ENCODE measurements at regions not wholly inside any gene's neighbourhood (a gene's known extent, or its start where the extent isn't known, plus 50 kb on each side); places are given as distances from the start of the nearest gene placed in this dataset.

DNA sequence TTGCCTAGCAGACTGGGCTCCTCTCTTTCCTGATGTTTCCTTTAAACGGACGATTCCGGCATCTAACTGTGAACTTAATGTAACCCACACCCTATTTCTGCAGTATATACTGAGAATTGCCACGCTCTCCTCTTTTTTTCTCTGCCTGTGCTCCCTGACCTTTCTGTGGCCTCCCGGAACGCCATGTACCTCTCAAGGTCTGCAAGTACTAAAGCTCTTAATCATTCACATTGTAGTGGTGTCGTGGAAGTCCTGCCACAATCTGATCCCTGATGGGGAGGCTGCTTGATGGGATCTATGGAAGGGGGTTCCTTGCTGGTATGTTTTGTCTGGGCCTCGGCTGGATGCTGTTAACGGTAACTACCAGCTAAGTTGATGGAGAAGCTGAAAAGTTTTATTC, 302.9 kb upstream of the EPHA5 start:
- intact Hi-C loops (cut with micrococcal nuclease), result no loop called here

DNA sequence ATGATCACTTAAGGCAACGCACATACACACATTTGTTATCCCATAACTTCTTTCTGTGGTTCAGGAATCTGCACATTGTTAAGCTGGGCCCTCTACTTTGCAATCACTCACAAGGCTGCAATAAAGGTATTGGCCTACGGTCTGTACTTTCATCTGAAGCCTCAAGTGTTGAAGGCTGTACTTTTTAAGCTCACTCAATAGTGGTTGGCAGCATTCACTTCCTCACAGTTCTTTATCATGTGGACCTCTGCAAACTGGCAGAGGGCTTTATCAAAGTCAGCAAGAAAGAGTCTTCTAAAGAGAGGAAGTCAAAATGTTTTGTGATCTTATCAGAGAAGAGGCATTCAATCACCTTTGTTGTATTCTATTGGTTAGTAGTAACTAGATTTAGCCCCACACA, 301.4 kb upstream of the EPHA5 start:
- intact Hi-C loops (cut with micrococcal nuclease), result no loop called here

DNA sequence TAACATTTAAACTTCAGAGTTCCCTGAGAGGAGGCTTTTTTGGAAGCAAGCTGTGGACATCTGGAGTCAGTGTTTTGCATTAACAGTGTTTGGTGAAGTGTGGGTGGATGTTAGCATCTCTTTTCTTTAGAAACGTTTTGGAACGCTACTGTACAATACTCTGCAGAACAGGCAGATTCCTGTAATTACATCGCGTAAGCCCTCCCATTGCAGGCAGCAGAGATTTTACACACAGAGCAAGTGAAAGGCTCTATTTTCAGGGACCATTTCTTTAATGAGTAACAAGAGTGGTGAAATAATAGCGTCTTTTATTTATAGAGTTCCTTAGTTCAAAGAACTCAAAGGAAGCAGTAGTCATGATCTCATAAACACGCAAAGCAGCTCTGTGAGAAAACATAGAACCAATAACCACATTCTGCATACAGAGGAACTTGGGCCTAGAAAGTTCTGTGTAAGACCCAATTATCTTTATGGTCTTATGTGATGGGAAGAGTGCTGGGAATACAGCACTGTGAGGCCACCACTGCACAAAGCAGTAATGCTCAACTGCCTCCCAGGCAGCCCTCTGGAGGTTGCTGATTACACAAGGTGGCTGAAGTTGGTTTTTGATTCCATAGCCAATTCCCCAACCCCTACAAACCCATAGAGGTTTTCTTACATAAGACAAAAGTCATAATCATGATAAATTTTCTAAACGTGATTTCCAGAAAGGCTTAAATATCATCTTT, 298.7 kb upstream of the EPHA5 start:
- intact Hi-C loops (cut with micrococcal nuclease), result no loop called here

DNA sequence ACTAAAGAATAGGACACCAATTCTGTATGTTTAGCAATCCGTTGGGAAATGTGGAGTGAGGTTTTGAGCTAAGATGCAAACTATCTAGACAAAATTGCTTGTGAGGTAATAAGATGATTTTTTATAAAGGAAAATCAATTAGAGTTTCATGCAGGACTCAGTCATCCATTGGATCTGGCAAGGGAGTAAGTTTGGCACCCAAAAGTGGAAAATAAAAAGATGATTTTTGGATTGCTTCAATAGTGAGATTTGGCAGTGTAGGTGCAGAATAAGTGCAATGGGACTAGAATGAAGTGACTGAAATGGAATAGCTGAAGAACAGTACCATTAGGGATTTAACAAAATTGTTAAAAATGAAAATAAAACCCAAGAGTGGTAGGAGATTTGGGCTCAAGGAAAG, 290.5 kb upstream of the EPHA5 start:
- intact Hi-C loops (cut with micrococcal nuclease), result no loop called here

DNA sequence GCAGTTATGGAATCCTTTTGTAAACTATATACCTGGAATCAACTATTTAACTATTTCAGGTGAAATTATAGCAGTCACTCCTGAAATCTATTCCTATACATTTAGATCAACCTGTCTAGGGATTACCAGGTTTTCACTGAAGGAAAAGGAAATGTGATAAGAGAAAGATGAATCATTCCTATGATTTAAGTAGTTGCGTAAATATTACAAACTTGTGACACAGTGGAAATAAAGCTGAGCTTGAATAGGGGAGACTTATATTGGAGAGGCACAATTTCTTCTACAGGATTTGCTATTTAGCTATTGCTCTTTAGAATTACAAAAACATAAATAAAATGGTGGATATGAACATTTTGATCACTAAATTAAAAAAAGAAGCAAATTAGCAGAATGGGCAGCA, 284.1 kb upstream of the EPHA5 start:
- intact Hi-C loops (cut with micrococcal nuclease), result no loop called here

DNA sequence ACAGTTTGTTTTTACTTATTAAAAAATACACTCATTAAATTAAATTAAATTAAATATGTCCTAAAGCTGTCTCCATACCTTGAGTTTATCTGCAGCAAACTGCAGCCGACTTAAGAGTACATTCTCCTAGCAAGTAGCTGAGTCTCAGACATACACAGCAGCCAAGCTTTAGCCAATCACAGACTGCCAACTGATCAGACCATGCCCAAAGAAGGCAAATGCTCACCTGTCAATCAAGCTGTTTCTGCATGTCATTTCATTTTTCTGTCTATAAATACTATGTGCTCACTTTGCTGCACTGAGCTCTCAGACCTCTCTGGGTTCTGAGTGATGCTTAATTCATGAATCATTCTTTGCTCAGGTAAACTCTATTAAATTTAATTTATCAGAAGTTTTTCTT, 280.9 kb upstream of the EPHA5 start:
- intact Hi-C loops (cut with micrococcal nuclease), result no loop called here

DNA sequence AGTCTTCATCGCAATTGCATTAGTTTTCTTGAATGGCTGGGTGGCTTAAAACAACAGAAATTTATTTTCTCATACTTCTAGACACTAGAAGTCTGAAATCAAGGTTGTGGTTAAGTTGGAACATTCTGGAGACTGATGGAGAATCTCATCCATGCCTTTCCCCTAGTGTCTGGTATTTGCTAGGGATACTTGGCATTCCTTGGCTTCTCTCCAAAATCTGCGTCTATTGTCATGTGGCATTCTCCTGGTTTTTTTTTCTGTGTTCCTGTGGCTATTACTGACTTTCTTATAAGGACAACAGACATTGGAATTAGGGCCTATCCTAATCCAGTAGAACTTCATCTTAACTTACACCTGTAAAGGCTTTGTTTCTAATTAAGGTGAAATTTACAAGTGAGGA, 272.8 kb upstream of the EPHA5 start:
- intact Hi-C loops (cut with micrococcal nuclease), result no loop called here

DNA sequence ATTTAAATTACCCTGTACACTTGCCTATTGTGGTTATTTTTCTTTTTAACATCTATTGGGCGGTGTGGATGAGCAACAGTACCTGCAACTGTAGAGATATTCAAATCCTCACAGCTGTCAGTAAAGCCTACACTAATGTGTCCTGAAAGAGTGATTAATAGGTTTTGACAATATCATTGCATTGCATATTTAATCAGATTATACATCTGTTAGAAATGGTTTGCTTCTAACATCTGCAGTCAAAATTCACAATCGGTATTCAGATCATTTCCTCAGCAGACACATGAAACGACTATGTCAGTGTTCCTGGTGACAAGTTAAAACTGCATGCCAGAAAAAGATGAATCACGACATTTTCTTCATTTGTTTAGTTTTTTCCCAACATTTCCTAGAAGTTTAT, 254.6 kb upstream of the EPHA5 start:
- intact Hi-C loops (cut with micrococcal nuclease), result no loop called here

DNA sequence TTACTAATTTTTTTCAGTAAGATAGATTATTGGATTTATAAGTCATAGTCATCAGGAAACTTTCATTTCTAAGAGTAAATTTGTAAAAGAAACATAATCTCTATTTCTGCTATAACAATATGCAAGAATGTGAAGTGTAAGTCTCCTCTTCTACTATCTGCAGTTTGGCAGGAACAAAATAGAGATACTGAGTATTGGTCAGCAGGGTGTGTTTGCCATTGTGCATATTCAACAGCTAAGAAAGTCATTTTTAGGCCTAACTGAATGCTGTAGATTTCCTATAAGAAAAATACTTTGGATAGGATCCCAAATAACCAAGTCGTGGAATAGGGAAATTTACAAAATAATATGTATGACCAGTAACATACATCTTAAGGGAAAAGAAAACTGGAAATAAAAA, 253.3 kb upstream of the EPHA5 start:
- intact Hi-C loops (cut with micrococcal nuclease), result no loop called here

DNA sequence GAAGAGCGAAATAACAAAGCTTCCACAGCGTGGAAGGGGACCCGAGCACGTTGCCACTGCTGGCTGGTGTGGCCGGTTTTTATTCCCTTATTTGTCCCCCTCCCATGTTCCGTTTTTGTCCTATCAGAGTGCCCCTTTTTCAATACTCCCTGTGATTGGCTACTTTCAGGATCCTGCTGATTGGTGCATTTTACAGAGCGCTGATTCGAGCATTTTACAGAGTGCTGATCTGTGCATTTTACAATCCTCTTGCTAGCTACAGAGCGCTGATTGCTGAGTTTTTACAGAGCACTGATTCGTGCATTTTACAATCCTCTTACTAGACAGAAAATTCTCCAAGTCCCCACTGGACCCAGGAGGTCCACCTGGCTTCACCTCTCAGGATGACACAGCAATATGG, 250.9 kb upstream of the EPHA5 start:
- intact Hi-C loops (cut with micrococcal nuclease), result no loop called here

DNA sequence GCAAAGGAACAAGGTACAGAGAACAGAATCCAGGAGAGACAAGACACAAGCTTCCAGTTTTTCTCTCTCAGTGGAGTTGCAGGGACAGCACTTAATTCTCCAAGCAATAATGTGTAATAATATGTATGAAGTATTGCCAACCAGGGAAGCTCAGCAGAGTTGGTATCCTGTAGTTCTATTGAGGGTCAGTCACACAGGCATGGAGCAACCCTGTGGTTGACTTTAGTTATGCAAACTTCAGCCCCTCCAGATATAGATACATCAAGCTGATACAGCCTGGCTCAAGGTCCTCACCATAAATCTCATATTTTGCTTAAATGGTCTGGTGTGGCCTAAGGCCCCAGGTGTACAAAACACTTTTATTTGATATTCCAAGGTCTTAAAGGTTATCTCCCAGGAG, 248.6 kb upstream of the EPHA5 start:
- intact Hi-C loops (cut with micrococcal nuclease), result no loop called here

DNA sequence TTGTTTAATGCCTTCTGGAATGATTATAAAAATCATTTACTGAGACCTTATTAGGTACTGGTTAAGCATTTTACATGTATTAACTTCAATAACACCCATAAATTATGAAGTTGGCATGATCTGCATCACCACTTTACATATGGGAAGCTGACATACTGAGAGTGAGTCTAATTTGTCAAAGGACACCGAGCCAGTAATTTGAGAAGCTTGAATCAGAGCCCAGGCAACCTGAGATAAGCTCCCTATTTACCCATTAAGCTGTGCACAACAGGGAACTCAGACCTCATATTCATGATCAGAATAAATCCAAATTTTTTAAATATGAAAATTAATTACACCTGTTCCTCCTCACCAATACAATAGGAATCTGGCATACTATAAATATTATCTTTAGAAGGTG, 247.9 kb upstream of the EPHA5 start:
- intact Hi-C loops (cut with micrococcal nuclease), result no loop called here

DNA sequence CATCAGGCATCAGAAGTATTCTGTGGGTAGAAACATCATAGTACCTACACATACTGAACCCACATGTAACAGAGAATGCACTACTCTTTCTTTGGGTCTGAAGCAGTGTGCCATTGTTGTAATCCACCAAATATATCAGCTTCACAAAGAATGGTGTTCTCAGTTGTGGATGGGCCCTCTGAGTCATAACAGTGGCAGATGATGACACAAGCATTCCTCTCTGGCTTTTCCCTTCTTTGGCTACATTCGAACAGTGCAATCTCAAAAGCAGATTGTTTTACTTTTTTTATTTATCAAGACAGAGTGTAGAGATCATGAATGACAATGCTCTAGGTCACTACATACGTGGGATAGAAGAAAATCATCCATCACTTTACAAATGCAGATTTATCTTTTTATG, 247.2 kb upstream of the EPHA5 start:
- intact Hi-C loops (cut with micrococcal nuclease), result no loop called here

DNA sequence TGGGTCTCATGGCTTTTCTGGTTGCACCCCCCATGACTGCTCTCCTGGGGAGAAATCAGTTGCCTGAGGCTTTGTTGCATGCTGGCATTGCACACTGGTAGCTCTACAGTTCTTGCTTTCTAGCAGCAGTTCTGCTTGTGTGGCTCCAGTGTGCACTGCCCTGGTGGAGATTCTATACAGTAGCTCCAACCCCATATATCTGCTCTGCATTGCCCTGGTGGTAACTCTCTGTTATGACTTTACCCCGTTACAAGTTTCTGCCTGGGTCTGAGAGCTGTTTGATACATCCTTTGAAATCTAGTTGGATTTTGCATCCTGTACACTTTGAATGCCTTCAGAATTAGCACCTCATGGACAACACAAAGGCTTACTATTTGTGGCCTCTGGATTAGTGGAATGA, 241.4 kb upstream of the EPHA5 start:
- intact Hi-C loops (cut with micrococcal nuclease), result no loop called here

DNA sequence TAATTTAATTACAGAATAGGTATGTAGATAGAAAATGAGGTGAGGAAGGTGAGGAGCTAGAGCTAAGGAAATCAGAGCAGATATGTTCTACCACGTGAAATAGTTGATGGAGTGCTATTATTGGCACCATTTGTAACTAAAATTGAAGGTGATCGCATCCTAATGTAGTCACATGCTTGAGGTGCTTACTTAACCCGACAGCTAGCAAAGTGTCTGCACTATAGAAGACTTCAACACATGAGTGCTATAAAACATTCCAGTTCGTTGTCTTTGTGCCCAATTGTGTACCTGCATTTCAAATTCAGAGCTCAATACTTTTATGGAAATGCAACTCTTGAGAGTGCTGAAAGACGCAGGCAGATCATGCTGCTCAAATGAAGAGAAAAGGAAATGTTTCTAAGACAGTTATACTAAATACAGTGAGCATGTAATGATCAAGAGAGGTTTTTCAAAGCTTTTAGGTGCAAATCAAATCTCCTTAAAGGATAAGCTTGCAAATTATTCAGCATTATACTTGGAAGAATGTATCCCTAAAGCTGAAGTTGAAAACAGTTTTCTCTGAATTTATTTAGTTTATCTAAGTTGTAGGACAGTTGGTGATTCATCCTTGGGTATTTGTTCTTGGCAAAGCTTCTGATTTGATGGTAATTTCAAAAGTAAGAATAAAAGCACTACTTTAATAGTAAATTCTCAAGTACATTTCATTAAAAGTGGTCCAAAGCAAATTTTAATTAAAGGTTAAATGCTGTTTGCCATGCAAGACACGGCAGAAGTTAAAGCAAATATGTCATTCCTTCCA, 223.9 kb upstream of the EPHA5 start:
- intact Hi-C loops (cut with micrococcal nuclease), result no loop called here

DNA sequence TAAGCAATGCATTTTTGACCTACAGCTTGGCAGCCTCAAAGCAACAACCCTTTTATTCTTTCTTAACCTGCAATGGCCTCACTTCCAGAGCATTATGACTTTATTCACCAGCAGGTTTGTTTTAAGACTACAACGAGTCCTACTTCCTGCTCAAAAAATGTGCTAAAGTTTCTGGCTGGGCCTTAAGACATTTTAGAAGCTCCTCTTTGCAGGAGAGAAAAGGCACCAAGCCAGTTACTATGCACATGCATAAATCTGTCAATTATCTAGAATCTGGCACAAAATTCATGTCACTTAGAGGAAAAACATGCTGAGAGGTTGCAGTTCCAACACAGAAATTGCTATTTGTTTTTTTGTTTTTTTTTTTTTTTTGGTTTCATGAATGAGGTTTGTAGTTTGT, 223.0 kb upstream of the EPHA5 start:
- intact Hi-C loops (cut with micrococcal nuclease), result no loop called here

DNA sequence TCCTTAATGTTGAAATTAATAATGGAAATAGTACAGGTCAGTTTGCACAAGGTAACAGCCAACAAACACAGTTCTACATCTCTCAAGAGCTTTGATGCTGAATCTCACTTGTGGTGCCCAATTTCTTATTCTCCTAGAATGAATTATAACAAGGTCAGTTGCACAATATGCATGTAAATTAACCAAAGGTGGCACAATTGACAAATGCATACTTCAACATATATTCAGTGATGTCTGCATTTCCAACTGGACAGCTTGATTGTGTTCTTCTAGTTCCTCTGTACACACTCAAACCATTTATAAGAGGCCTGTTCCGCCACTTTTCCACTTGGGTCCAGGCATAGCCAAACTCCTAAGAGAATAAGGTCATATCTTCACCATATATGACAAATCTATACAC, 210.3 kb upstream of the EPHA5 start:
- intact Hi-C loops (cut with micrococcal nuclease), result no loop called here

DNA sequence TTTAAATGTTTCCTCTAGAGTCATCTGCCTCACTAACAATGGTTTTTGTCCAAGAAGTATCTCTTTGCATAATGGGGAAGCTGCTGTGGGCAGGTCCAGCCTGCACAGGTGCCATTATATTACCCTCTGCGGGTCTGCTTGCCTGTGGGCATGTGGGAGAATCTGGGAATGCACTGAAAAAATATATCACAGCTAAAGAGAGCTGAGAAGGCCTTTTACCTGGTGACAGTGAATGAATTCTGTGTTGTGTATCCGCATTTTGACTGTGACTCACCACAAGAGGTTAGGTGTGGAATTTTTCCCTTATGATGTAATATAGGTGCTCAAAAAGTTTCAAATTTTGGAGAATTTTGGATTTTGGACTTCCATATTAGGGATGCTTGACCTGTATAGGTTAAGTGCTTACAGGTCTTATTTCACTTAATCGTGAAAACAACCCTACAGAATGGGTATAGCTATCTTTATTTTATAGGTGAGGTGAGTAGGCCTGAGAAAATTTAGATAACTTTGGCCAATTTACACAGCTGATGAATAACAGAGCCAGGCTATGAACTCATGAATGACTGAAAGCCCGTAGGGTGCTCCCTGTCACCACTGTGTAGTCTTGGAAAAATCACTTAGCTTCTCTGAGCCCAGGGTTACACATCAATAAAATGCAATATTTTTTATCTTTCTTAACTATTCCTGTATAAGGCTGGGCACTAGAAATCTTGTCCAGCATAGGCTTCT, 198.0 kb upstream of the EPHA5 start:
- intact Hi-C loops (cut with micrococcal nuclease), result no loop called here

DNA sequence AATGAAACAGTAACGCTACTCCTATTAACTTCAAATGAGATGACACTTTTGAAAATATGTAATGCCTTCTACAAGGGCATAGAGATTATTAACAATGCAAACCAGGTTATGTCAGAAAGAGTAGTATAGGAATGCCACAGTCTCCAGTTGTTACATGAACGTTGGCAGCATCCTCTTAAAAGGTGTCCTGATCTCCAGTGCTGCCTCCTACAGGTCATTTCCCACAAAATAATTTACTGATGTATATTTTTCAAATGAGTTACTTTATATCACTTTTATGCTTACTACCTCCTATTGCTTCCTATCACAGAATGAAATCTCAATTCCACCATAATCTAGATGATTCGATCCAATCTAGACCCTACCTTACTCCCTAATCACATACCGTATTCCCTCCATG, 195.2 kb upstream of the EPHA5 start:
- intact Hi-C loops (cut with micrococcal nuclease), result no loop called here

DNA sequence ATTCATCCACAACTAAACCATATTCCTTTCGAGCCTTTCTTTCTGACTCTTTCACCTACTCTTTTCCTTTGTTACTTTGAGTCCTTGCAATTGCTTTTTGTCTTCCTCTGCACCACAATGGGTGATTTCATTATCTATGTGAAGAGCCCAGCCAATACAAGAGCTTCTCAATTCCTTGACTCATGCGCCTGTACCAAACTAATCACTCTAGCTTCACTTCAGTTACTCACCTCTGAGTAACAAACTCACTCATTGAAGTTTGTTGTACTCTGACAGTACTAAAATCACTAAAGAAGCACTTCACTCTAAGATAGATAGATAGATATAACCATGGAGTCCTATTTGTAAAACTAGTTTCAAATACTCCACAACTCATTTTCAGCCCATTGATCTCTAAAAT, 191.7 kb upstream of the EPHA5 start:
- intact Hi-C loops (cut with micrococcal nuclease), result no loop called here

DNA sequence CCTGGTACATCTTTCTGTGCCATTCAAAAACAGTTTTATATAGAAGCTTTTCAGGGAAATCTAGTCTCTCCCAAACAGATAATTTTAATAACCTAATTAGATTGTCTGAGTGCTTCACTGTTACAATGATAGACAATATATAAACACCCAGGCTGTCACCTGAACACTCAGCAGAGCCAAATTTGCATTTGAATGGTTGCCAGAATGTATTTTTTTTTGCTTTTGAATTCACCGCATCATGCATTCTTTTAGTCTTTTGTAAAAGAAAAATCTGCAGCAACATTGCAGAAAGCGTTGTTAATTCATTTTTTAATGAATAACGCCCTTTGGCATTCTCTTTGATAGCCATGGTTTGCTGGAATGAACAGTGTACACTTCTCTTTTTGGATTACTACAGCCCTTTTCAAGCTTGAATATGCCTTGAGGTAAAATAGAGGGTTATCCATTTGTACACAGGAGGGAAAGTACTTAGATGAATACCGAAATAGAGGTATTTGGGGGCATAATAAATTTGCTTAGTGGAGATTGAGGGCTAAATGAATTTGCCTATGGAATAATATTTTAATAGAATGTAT, 175.0 kb upstream of the EPHA5 start:
- intact Hi-C loops (cut with micrococcal nuclease), result no loop called here
